ENCODE measurements at regions not wholly inside any gene's neighbourhood (a gene's known extent, or its start where the extent isn't known, plus 50 kb on each side); places are given as distances from the start of the nearest gene placed in this dataset.

GRCh38 chr21:16280686-16281091, 550.9 kb downstream of the USP25 start:
- no peak for DNase-seq (ENCODE audit: low read depth, low spot score)
- peak overlapping the region; percentile 88 for H3K27ac ChIP-seq
- H3K9ac ChIP-seq (ENCODE audit: insufficient read length): peak overlapping the region; percentile 77
- H3K4me3 ChIP-seq: peak overlapping the region; percentile 69
- H3K36me3 ChIP-seq (ENCODE audit: insufficient read depth, low read length): no peaks in the 10 kb centered on the region
- no peak for TF ChIP-seq POLR2AphosphoS5 (IDR thresholded peaks at IDR 0.05; ENCODE audit: borderline replicate concordance, low read depth, low read length)
- TF ChIP-seq EZH2 (IDR thresholded peaks at IDR 0.05): no peak
- no peak for TF ChIP-seq FOXP2 (optimal IDR thresholded peaks at IDR 0.05; ENCODE audit: control extremely low read depth, extremely low read length, insufficient read depth)
- no peaks in the 10 kb centered on the region for H3K9me3 ChIP-seq (ENCODE audit: low read depth, low read length)

GRCh38 chr21:16283516-16283915, 553.7 kb downstream of the USP25 start:
- DNase-seq (ENCODE audit: low read depth, low spot score): no peak
- Histone ChIP-seq H3K4me3 (no peak overlapping the region), H3K9ac (ENCODE audit: insufficient read length) (no peak overlapping the region), H3K36me3 (ENCODE audit: insufficient read depth, low read length) (no peaks in the 10 kb centered on the region), H3K27ac (no peak overlapping the region), H3K9me3 (ENCODE audit: low read depth, low read length) (no peaks in the 10 kb centered on the region)
- no peak for TF ChIP-seq EZH2 (IDR thresholded peaks at IDR 0.05)
- no peak for TF ChIP-seq FOXP2 (optimal IDR thresholded peaks at IDR 0.05; ENCODE audit: control extremely low read depth, extremely low read length, insufficient read depth)
- TF ChIP-seq POLR2AphosphoS5 (IDR thresholded peaks at IDR 0.05; ENCODE audit: borderline replicate concordance, low read depth, low read length): no peak

GRCh38 chr21:16285605-16286126, 555.9 kb downstream of the USP25 start:
- Histone ChIP-seq H3K4me3 (no peak overlapping the region), H3K27ac (no peak overlapping the region), H3K9me3 (ENCODE audit: low read depth, low read length) (no peaks in the 10 kb centered on the region), H3K36me3 (ENCODE audit: insufficient read depth, low read length) (no peaks in the 10 kb centered on the region), H3K9ac (ENCODE audit: insufficient read length) (no peak overlapping the region)
- DNase-seq (ENCODE audit: low read depth, low spot score): no peak
- TF ChIP-seq POLR2AphosphoS5 (IDR thresholded peaks at IDR 0.05; ENCODE audit: borderline replicate concordance, low read depth, low read length) (no peak), EZH2 (IDR thresholded peaks at IDR 0.05) (no peak), FOXP2 (optimal IDR thresholded peaks at IDR 0.05; ENCODE audit: control extremely low read depth, extremely low read length, insufficient read depth) (no peak)

GRCh38 chr21:16287046-16287445, 557.3 kb downstream of the USP25 start:
- TF ChIP-seq FOXP2 (optimal IDR thresholded peaks at IDR 0.05; ENCODE audit: control extremely low read depth, extremely low read length, insufficient read depth) (no peak), EZH2 (IDR thresholded peaks at IDR 0.05) (no peak), POLR2AphosphoS5 (IDR thresholded peaks at IDR 0.05; ENCODE audit: borderline replicate concordance, low read depth, low read length) (no peak)
- Histone ChIP-seq H3K27ac (no peak overlapping the region), H3K4me3 (no peak overlapping the region), H3K9ac (ENCODE audit: insufficient read length) (no peak overlapping the region), H3K36me3 (ENCODE audit: insufficient read depth, low read length) (no peaks in the 10 kb centered on the region), H3K9me3 (ENCODE audit: low read depth, low read length) (no peaks in the 10 kb centered on the region)
- no peak for DNase-seq (ENCODE audit: low read depth, low spot score)

GRCh38 chr21:16291296-16291695, 561.5 kb downstream of the USP25 start:
- TF ChIP-seq EZH2 (IDR thresholded peaks at IDR 0.05) (no peak), POLR2AphosphoS5 (IDR thresholded peaks at IDR 0.05; ENCODE audit: borderline replicate concordance, low read depth, low read length) (no peak), FOXP2 (optimal IDR thresholded peaks at IDR 0.05; ENCODE audit: control extremely low read depth, extremely low read length, insufficient read depth) (no peak)
- DNase-seq (ENCODE audit: low read depth, low spot score): no peak
- no peak overlapping the region for H3K27ac ChIP-seq
- no peaks in the 10 kb centered on the region for H3K36me3 ChIP-seq (ENCODE audit: insufficient read depth, low read length)
- no peak overlapping the region for H3K4me3 ChIP-seq
- H3K9ac ChIP-seq (ENCODE audit: insufficient read length): no peak overlapping the region
- no peaks in the 10 kb centered on the region for H3K9me3 ChIP-seq (ENCODE audit: low read depth, low read length)

GRCh38 chr21:16294128-16294527, 564.3 kb downstream of the USP25 start:
- no peak overlapping the region for H3K9ac ChIP-seq (ENCODE audit: insufficient read length)
- no peak for DNase-seq (ENCODE audit: low read depth, low spot score)
- no peak for TF ChIP-seq EZH2 (IDR thresholded peaks at IDR 0.05)
- no peak for TF ChIP-seq FOXP2 (optimal IDR thresholded peaks at IDR 0.05; ENCODE audit: control extremely low read depth, extremely low read length, insufficient read depth)
- no peak for TF ChIP-seq POLR2AphosphoS5 (IDR thresholded peaks at IDR 0.05; ENCODE audit: borderline replicate concordance, low read depth, low read length)
- H3K36me3 ChIP-seq (ENCODE audit: insufficient read depth, low read length): no peaks in the 10 kb centered on the region
- no peaks in the 10 kb centered on the region for H3K9me3 ChIP-seq (ENCODE audit: low read depth, low read length)
- H3K4me3 ChIP-seq: no peak overlapping the region
- H3K27ac ChIP-seq: no peak overlapping the region

- Histone ChIP-seq H3K27ac (peak overlapping the region; percentile 53; the same call in 1 of the 2 replicates), H3K9me3 (ENCODE audit: low read depth, low read length) (no peaks in the 10 kb centered on the region), H3K4me3 (no peak overlapping the region), H3K9ac (ENCODE audit: insufficient read length) (no peak overlapping the region), H3K36me3 (ENCODE audit: insufficient read depth, low read length) (no peaks in the 10 kb centered on the region)
- no peak for TF ChIP-seq POLR2AphosphoS5 (IDR thresholded peaks at IDR 0.05; ENCODE audit: borderline replicate concordance, low read depth, low read length)
- no peak for TF ChIP-seq FOXP2 (optimal IDR thresholded peaks at IDR 0.05; ENCODE audit: control extremely low read depth, extremely low read length, insufficient read depth)
- TF ChIP-seq EZH2 (IDR thresholded peaks at IDR 0.05): no peak
- no peak for DNase-seq (ENCODE audit: low read depth, low spot score)
Measured at GRCh38 chr21:16302851-16303282, 573.1 kb downstream of the USP25 start.

- TF ChIP-seq FOXP2 (optimal IDR thresholded peaks at IDR 0.05; ENCODE audit: control extremely low read depth, extremely low read length, insufficient read depth) (no peak), EZH2 (IDR thresholded peaks at IDR 0.05) (no peak), POLR2AphosphoS5 (IDR thresholded peaks at IDR 0.05; ENCODE audit: borderline replicate concordance, low read depth, low read length) (no peak)
Measured at GRCh38 chr21:16304174-16305095, 574.7 kb downstream of the USP25 start.

More at GRCh38 chr21:16304174-16305095, 574.7 kb downstream of the USP25 start:
- Histone ChIP-seq H3K27ac (peak overlapping the region; percentile 30; the same call in 1 of the 2 replicates), H3K9me3 (ENCODE audit: low read depth, low read length) (no peaks in the 10 kb centered on the region), H3K4me3 (no peak overlapping the region), H3K36me3 (ENCODE audit: insufficient read depth, low read length) (no peaks in the 10 kb centered on the region), H3K9ac (ENCODE audit: insufficient read length) (no peak overlapping the region)
- no peak for DNase-seq (ENCODE audit: low read depth, low spot score)

Data from SK-N-MC (cell line).